ENCODE measurements at regions not wholly inside any gene's neighbourhood (a gene's known extent, or its start where the extent isn't known, plus 50 kb on each side); places are given as distances from the start of the nearest gene placed in this dataset.

- TF ChIP-seq POLR2AphosphoS5 (IDR thresholded peaks at IDR 0.05) (no peak), CTCF (IDR thresholded peaks at IDR 0.05; ENCODE audit: poor library complexity, severe bottlenecking) (no peak), REST (IDR thresholded peaks at IDR 0.05; ENCODE audit: borderline replicate concordance) (no peak), EP300 (conservative IDR thresholded peaks at IDR 0.05; ENCODE audit: poor library complexity, severe bottlenecking) (no peak), RAD21 (conservative IDR thresholded peaks at IDR 0.05) (no peak), EZH2 (IDR thresholded peaks at IDR 0.05; ENCODE audit: borderline replicate concordance, insufficient read depth, low read length, poor library complexity, severe bottlenecking) (no peak)
Measured at GRCh38 chr12:33529031-33529430, 89.4 kb upstream of the SYT10 start.

Data from neural cell (in vitro differentiated cells).